ENCODE measurements at regions not wholly inside any gene's neighbourhood (a gene's known extent, or its start where the extent isn't known, plus 50 kb on each side); places are given as distances from the start of the nearest gene placed in this dataset.

DNA sequence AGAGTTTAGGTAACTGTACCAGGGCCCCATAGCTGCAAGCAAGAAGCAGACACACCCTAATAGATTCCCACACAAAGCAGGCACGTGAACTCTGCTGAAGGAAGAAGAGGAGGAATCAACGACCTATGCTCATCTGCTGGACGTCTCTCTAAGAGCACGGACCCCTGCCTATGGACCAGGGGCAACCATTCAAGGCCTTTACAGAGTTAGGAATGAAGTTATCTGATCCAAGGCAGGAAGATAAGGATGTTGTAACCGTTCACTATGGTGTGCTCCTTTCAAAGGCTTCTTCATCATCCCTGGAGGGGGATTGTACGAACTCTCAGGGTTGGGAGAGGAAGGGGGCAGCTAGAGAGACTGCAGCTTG lies 141.6 kb upstream of the PARP11 start:
- no peak overlapping the region for H3K27ac ChIP-seq
- TF ChIP-seq, protein P1, sequence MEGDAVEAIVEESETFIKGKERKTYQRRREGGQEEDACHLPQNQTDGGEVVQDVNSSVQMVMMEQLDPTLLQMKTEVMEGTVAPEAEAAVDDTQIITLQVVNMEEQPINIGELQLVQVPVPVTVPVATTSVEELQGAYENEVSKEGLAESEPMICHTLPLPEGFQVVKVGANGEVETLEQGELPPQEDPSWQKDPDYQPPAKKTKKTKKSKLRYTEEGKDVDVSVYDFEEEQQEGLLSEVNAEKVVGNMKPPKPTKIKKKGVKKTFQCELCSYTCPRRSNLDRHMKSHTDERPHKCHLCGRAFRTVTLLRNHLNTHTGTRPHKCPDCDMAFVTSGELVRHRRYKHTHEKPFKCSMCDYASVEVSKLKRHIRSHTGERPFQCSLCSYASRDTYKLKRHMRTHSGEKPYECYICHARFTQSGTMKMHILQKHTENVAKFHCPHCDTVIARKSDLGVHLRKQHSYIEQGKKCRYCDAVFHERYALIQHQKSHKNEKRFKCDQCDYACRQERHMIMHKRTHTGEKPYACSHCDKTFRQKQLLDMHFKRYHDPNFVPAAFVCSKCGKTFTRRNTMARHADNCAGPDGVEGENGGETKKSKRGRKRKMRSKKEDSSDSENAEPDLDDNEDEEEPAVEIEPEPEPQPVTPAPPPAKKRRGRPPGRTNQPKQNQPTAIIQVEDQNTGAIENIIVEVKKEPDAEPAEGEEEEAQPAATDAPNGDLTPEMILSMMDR (IDR thresholded peaks at IDR 0.05): no peak

DNA sequence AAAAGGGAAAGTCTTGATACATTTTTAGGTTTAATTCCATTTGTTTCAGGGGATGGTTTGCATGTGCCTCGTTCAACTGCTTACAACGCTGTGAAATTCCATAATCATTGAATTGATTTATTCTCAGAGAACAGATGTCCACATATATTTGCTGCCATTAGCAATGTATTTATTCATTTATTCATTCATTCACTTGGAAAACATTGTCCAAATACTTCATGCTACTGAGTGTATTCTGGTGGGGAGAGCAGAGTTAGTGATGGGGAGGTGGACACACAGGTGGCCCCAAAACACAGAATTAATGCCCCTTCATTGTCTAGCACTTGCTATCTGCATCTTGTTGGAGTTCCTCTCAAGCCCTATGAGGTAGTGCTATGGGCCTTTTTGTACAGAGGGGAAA lies 141.2 kb upstream of the PARP11 start:
- Histone ChIP-seq H3K4me3 (no peak overlapping the region), H3K36me3 (no peaks in the 10 kb centered on the region), H3K27me3 (no peaks in the 10 kb centered on the region), H3K9me3 (no peaks in the 10 kb centered on the region), H3K4me1 (no peaks in the 10 kb centered on the region), H3K27ac (no peak overlapping the region)
- TF ChIP-seq, protein P1 (IDR thresholded peaks at IDR 0.05): no peak
- no peak for DNase-seq (ENCODE audit: low spot score)

More for the DNA sequence above, 141.6 kb upstream of the PARP11 start:
- H3K27me3 ChIP-seq: no peaks in the 10 kb centered on the region
- no peak overlapping the region for H3K4me3 ChIP-seq
- no peaks in the 10 kb centered on the region for H3K9me3 ChIP-seq
- DNase-seq (ENCODE audit: low spot score): no peak
- no peaks in the 10 kb centered on the region for H3K4me1 ChIP-seq
- no peaks in the 10 kb centered on the region for H3K36me3 ChIP-seq

DNA sequence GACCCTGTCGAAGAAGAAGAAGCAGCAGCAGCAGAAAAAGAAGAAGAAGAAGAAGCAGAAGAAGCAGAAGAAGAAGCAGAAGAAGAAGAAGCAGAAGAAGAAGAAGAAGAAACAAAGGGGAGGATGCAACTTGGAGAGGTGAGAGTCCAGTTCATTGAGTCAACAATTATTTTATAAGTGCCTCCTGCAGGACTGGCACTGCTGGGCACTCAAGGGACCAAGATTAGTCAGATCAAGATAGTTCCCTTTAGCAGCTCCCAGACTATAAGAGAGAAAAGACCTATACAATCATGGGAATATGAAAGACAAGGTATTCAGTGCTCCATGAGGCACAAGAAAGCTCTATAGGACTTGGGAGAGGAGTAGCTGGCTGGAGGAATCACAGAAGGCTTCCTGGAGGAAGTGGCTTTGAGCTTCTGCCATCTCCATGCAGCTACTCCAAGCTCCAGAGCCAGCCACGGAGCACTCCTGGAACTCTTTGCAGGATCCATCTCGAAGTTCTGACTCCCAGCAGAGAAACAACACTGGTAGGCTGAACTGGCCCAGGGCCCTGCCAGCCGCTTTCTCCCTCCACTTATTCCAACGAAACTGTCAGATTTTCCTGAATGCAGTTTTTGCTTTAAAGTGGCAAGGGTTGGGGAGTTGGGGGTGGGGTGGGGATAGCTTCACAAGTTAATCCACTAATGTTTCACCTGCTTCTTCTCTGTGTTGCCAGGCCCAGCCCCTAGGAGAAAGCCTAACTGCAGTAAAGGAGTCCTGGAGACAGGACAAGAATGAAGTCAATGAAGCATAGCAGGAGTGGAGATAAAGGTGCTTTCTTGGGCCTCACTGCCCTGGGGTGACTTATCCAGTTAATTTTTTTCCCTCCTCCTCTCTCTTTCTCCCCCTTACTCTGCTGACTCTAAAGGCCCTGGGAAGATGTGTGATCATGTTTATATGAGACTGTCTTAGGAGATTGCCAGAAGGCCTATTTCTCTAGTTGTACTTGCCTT lies 140.1 kb upstream of the PARP11 start:
- TF ChIP-seq, protein P1 (IDR thresholded peaks at IDR 0.05): no peak
- Histone ChIP-seq H3K4me3 (no peak overlapping the region), H3K27ac (no peak overlapping the region), H3K36me3 (no peaks in the 10 kb centered on the region), H3K9me3 (no peaks in the 10 kb centered on the region), H3K27me3 (no peaks in the 10 kb centered on the region), H3K4me1 (no peaks in the 10 kb centered on the region)
- DNase-seq (ENCODE audit: low spot score): no peak

DNA sequence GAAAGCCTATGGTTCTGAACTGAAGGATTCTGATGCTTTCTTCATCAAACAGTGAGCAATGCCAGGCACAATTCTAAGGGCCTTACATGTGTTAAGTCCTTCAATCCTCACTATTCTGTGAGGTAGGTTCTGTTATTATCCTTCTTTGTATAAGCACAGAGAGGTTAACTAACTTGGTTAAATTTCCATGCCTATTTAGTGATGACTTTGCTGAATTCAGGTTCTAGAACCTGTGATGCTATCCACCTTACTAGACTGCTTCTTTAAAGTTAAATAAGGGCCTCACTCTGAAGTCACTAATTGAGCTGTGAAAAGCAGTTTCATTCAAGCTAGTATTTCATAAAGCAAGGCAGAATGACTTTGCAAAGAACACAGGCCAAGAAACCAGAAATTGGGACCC lies 138.9 kb upstream of the PARP11 start:
- H3K4me3 ChIP-seq: no peak overlapping the region
- no peaks in the 10 kb centered on the region for H3K36me3 ChIP-seq
- H3K27ac ChIP-seq: no peak overlapping the region
- no peaks in the 10 kb centered on the region for H3K4me1 ChIP-seq
- DNase-seq (ENCODE audit: low spot score): no peak
- TF ChIP-seq, protein P1 (IDR thresholded peaks at IDR 0.05): no peak
- no peaks in the 10 kb centered on the region for H3K9me3 ChIP-seq
- H3K27me3 ChIP-seq: no peaks in the 10 kb centered on the region

DNA sequence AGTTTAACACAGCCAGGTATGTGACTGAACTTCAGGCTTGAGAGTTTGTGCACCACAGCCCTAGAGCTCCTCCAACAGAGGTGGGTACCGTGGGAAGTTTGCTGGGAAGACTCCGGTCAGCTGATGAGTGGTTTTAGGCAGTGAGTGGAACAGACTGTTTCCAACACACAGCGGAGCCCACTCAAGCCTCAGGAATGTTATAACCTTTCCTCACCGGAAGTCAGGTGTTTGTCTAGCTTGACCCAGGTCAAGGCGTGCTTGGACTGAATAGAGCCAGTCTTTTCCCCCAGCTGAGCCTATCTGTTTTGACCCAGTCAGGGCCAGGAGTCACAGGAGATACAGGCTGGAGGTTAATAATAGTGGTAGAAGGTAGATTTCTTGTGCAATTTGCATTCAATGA lies 138.4 kb upstream of the PARP11 start:
- no peak for DNase-seq (ENCODE audit: low spot score)
- TF ChIP-seq, protein P1 (IDR thresholded peaks at IDR 0.05): no peak
- Histone ChIP-seq H3K9me3 (no peaks in the 10 kb centered on the region), H3K4me1 (no peaks in the 10 kb centered on the region), H3K27ac (no peak overlapping the region), H3K36me3 (no peaks in the 10 kb centered on the region), H3K27me3 (no peaks in the 10 kb centered on the region), H3K4me3 (no peak overlapping the region)
